Neuronal stem cell (in vitro differentiated cells): ENCODE measurements at regions not wholly inside any gene's neighbourhood (a gene's known extent, or its start where the extent isn't known, plus 50 kb on each side); places are given as distances from the start of the nearest gene placed in this dataset.

Source experiments
- DNase-seq: peaks from one replicate; pipeline ENCODE4 v3.0.0-alpha.2; 2013; ENCODE audit warnings: low spot score
- H2AFZ ChIP-seq: one replicate; pipeline ENCODE4 v1.6.1; 2013; ENCODE audit warnings: mild to moderate bottlenecking, low read length, inconsistent platforms
- H2AK5ac ChIP-seq: 2 replicates; pipeline ENCODE4 v1.6.1; 2013; ENCODE audit warnings: low read depth, mild to moderate bottlenecking, inconsistent platforms, low read length, moderate library complexity, mixed read lengths
- H2BK120ac ChIP-seq: 2 replicates; pipeline ENCODE4 v1.6.1; 2013; ENCODE audit warnings: low read depth, mild to moderate bottlenecking, inconsistent platforms, low read length, moderate library complexity, mixed read lengths
- H2BK12ac ChIP-seq: one replicate; pipeline ENCODE4 v1.6.1; 2013; ENCODE audit warnings: low read length, inconsistent platforms
- H2BK15ac ChIP-seq: 2 replicates; pipeline ENCODE4 v1.6.1; 2013; ENCODE audit warnings: mild to moderate bottlenecking, low read length, inconsistent platforms, mixed read lengths
- H2BK5ac ChIP-seq: one replicate; pipeline ENCODE4 v1.6.1; 2013; ENCODE audit warnings: inconsistent platforms, mild to moderate bottlenecking, low read length, moderate library complexity
- H3K14ac ChIP-seq: one replicate; pipeline ENCODE4 v1.6.1; 2013; ENCODE audit warnings: low read length, inconsistent platforms
- H3K18ac ChIP-seq: 2 replicates; pipeline ENCODE4 v1.6.1; 2013; ENCODE audit warnings: low read length, inconsistent platforms
- H3K23ac ChIP-seq: 2 replicates; pipeline ENCODE4 v1.6.1; 2013; ENCODE audit warnings: low read depth, mild to moderate bottlenecking, mixed read lengths, low read length, inconsistent platforms; ENCODE audit not compliant: poor library complexity
- H3K27ac ChIP-seq: replicated peaks from 3 replicates; pipeline ENCODE4 v1.5.1; 2013; ENCODE audit warnings: low read length, inconsistent platforms
- H3K27me3 ChIP-seq, 3 experiments: 2 replicates each; pipeline ENCODE4 v1.6.1; 2013; ENCODE audit warnings: low read length in 3 of 3, mild to moderate bottlenecking in 2 of 3, inconsistent platforms in 1 of 3, low read depth in 1 of 3, mixed read lengths in 1 of 3, moderate library complexity in 1 of 3; ENCODE audit not compliant: control insufficient read depth in 3 of 3, insufficient read depth in 3 of 3
- H3K36me3 ChIP-seq, 2 donors: replicated peaks in 1 of 2; 2 replicates each; pipeline ENCODE4 v1.6.1; 2013; ENCODE audit warnings: low read length in 2 of 2; ENCODE audit not compliant: control insufficient read depth in 2 of 2, insufficient read depth in 2 of 2
- H3K4ac ChIP-seq: 2 replicates; pipeline ENCODE4 v1.6.1; 2013; ENCODE audit warnings: inconsistent platforms, mild to moderate bottlenecking, low read length, moderate library complexity
- H3K4me1 ChIP-seq, 2 donors: 1 replicate in 1 of 2; 2 replicates in 1 of 2; pipeline ENCODE4 v1.6.1; 2013; ENCODE audit warnings: low read length in 2 of 2, low read depth in 1 of 2; ENCODE audit not compliant: control insufficient read depth in 2 of 2, insufficient read depth in 1 of 2
- H3K4me2 ChIP-seq: one replicate; pipeline ENCODE4 v1.6.1; 2013; ENCODE audit warnings: mild to moderate bottlenecking, low read length, inconsistent platforms; ENCODE audit not compliant: insufficient read depth, poor library complexity, severe bottlenecking
- H3K4me3 ChIP-seq, 2 donors: 2 replicates each; pipeline ENCODE4 v1.5.1; 2013; ENCODE audit warnings: low read length in 2 of 2, mild to moderate bottlenecking in 2 of 2, inconsistent platforms in 1 of 2, moderate library complexity in 1 of 2
- H3K79me1 ChIP-seq: one replicate; pipeline ENCODE4 v1.6.1; 2013; ENCODE audit warnings: low read depth, mild to moderate bottlenecking, inconsistent platforms, low read length, moderate library complexity
- H3K9ac ChIP-seq: one replicate; pipeline ENCODE4 v1.6.1; 2013; ENCODE audit warnings: mild to moderate bottlenecking, low read depth, low read length, inconsistent platforms; ENCODE audit not compliant: poor library complexity
- H3K9me3 ChIP-seq, 2 donors: replicated peaks in 1 of 2; 2 replicates each; pipeline versions ENCODE3 to v1.6.1; 2013; ENCODE audit warnings: low read length in 2 of 2, mild to moderate bottlenecking in 2 of 2, inconsistent platforms in 1 of 2, low read depth in 1 of 2, mixed read lengths in 1 of 2, moderate library complexity in 1 of 2; ENCODE audit not compliant: control insufficient read depth in 2 of 2, insufficient read depth in 1 of 2
- H4K8ac ChIP-seq: one replicate; pipeline ENCODE4 v1.6.1; 2013; ENCODE audit warnings: low read depth, mild to moderate bottlenecking, inconsistent platforms, low read length, moderate library complexity
- H4K91ac ChIP-seq: one replicate; pipeline ENCODE4 v1.6.1; 2013; ENCODE audit warnings: low read length, low read depth, mild to moderate bottlenecking, inconsistent platforms; ENCODE audit not compliant: poor library complexity
- WGBS, 2 donors: extraction: QIAGEN DNeasy Blood & Tissue Kit; methylation state at CpG; one replicate each; pipeline ENCODE4 v1.1.7; 2013; ENCODE audit warnings: missing lambda C conversion rate in 2 of 2, mixed read lengths in 1 of 2; ENCODE audit not compliant: insufficient read length in 2 of 2, insufficient replicate concordance in 1 of 2; ENCODE audit errors: extremely low coverage in 2 of 2; 5-methylcytosine and 5-hydroxymethylcytosine counted together

DNA sequence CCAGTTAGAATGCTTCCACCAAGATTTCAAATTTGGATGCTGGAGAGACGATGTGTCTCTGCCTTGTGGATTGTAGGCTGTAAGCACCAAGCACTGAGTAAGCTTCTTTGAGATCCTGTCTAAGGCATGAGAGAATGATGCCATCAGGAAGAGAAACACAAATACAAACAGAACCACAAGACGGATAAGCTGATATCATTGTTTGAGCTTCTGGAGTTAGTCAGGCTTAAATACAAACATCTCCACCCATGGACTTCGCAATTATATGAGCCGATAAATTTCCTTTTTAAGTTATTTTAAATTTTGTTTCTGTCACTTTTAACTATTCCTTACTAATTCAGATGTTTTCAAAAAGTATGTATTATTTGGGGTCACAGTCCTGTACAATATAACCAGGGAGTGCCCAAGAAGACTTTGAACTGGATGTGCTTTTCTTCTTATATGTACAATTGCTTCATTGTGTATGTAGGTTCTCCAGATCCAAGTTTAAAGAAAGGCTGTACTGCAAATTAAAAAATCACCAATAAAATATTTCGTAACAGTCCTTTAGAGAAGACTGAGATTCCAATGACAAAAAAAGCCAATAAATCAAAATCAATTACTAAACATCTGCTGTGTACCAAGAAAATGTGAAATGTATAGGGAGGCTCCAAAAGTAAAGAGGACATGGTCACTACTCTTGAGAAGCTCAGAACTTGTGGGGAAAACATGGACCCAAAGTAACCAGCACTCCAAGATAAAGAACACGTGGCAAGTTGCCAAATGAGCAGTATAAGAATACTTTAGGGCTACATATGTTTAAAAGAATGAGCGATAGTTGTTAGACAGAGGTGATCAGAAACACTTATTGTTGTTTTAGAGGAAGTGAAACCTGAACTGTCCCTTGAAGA lies 274.1 kb downstream of the ADAMTS20 start:
- Histone ChIP-seq H2AFZ (no peak overlapping the region), H3K4me1 (peaks cover 2% of the 10 kb centered on the region in 2 donors), H4K8ac (no peak overlapping the region), H3K27me3 (no peaks in the 10 kb centered on the region), H3K79me1 (no peaks in the 10 kb centered on the region), H3K4me3 (no peak overlapping the region), H2BK120ac (no peak overlapping the region), H3K4ac (no peak overlapping the region), H3K27ac (no peak overlapping the region), H3K9ac (no peak overlapping the region), H3K23ac (no peak overlapping the region), H2BK5ac (no peak overlapping the region), H2BK12ac (no peak overlapping the region), H4K91ac (no peak overlapping the region), H2BK15ac (no peak overlapping the region), H3K14ac (no peak overlapping the region), H2AK5ac (no peak overlapping the region), H3K18ac (no peak overlapping the region), H3K9me3 (no peaks in the 10 kb centered on the region), H3K4me2 (no peak overlapping the region), H3K36me3 (no peaks in the 10 kb centered on the region)
- no CpG with 5 or more reads among the region's 7 CpGs for WGBS, 2 donors
- no peak for DNase-seq

GRCh38 chr12:43273467-43273866 lies 278.5 kb downstream of the ADAMTS20 start:
- WGBS, 2 donors, result no CpG with 5 or more reads among the region's 2 CpGs
- DNase-seq, result no peak

GRCh38 chr12:43271659-43272058 lies 280.3 kb downstream of the ADAMTS20 start:
- Histone ChIP-seq H3K4me2 (no peak overlapping the region), H2BK12ac (no peak overlapping the region), H2AK5ac (no peak overlapping the region), H3K27ac (no peak overlapping the region), H3K18ac (no peak overlapping the region), H3K4ac (no peak overlapping the region), H3K4me3 (no peak overlapping the region), H3K23ac (no peak overlapping the region), H3K9ac (no peak overlapping the region), H3K9me3 (no peaks in the 10 kb centered on the region), H4K91ac (no peak overlapping the region), H3K4me1 (peaks cover 0 to 2% of the 10 kb centered on the region in 2 donors), H3K27me3 (no peaks in the 10 kb centered on the region), H2BK120ac (no peak overlapping the region), H3K14ac (no peak overlapping the region), H2BK5ac (no peak overlapping the region), H3K79me1 (no peaks in the 10 kb centered on the region), H2BK15ac (no peak overlapping the region), H2AFZ (no peak overlapping the region), H3K36me3 (no peaks in the 10 kb centered on the region), H4K8ac (no peak overlapping the region)
- WGBS, 2 donors, result no CpG with 5 or more reads among the region's 2 CpGs
- no peak for DNase-seq

More at GRCh38 chr12:43273467-43273866, 278.5 kb downstream of the ADAMTS20 start:
- no peaks in the 10 kb centered on the region for H3K9me3 ChIP-seq
- no peaks in the 10 kb centered on the region for H3K79me1 ChIP-seq
- no peak overlapping the region for H3K4me3 ChIP-seq
- H3K23ac ChIP-seq, result no peak overlapping the region
- H2BK5ac ChIP-seq, result no peak overlapping the region
- H2AK5ac ChIP-seq, result no peak overlapping the region
- H3K27ac ChIP-seq, result no peak overlapping the region
- H4K8ac ChIP-seq, result no peak overlapping the region
- H3K27me3 ChIP-seq, result no peaks in the 10 kb centered on the region
- no peak overlapping the region for H2BK12ac ChIP-seq
- no peak overlapping the region for H2BK15ac ChIP-seq
- H3K4me1 ChIP-seq, result peaks cover 0 to 2% of the 10 kb centered on the region in 2 donors
- no peak overlapping the region for H3K18ac ChIP-seq
- no peak overlapping the region for H3K4ac ChIP-seq
- H4K91ac ChIP-seq, result no peak overlapping the region
- no peak overlapping the region for H3K14ac ChIP-seq
- no peaks in the 10 kb centered on the region for H3K36me3 ChIP-seq
- no peak overlapping the region for H2AFZ ChIP-seq
- H3K4me2 ChIP-seq, result no peak overlapping the region
- no peak overlapping the region for H3K9ac ChIP-seq
- H2BK120ac ChIP-seq, result no peak overlapping the region

GRCh38 chr12:43267818-43268217 lies 284.2 kb downstream of the ADAMTS20 start:
- no peak for DNase-seq
- H2BK120ac ChIP-seq, result no peak overlapping the region
- peaks cover 0 to 3% of the 10 kb centered on the region in 2 donors for H3K9me3 ChIP-seq
- H3K18ac ChIP-seq, result no peak overlapping the region
- no peak overlapping the region for H2AK5ac ChIP-seq
- no peak overlapping the region for H3K23ac ChIP-seq
- H3K79me1 ChIP-seq, result no peaks in the 10 kb centered on the region
- H3K4me2 ChIP-seq, result no peak overlapping the region
- no peak overlapping the region for H2BK15ac ChIP-seq
- H3K9ac ChIP-seq, result no peak overlapping the region
- H3K14ac ChIP-seq, result no peak overlapping the region
- no peak overlapping the region for H3K4me3 ChIP-seq
- H3K27me3 ChIP-seq, result no peaks in the 10 kb centered on the region
- no peaks in the 10 kb centered on the region for H3K36me3 ChIP-seq
- no peak overlapping the region for H2BK12ac ChIP-seq
- H2BK5ac ChIP-seq, result no peak overlapping the region
- H4K91ac ChIP-seq, result no peak overlapping the region
- H4K8ac ChIP-seq, result no peak overlapping the region
- peak overlapping the region; percentile 34 for H2AFZ ChIP-seq
- no peak overlapping the region for H3K4ac ChIP-seq
- H3K27ac ChIP-seq, result no peak overlapping the region
- WGBS, 2 donors, result no CpG with 5 or more reads among the region's 3 CpGs
- peaks cover 0 to 2% of the 10 kb centered on the region in 2 donors for H3K4me1 ChIP-seq
